KOPT-K1 (cell line): ENCODE measurements at regions not wholly inside any gene's neighbourhood (a gene's known extent, or its start where the extent isn't known, plus 50 kb on each side); places are given as distances from the start of the nearest gene placed in this dataset.
"Not testable (repeated sequence)": the region's sequence is repeated elsewhere in the genome, so short reads cannot be mapped to it uniquely, and the experiment has no call there.

Experiments
- H3K27ac ChIP-seq: fragments of 200-600 bp; sonication (generic); 2 replicates; pipeline ENCODE4 v1.5.1; 2016; ENCODE audit warnings: antibody characterized with exemption, mild to moderate bottlenecking, low read depth, low read length; ENCODE audit not compliant: poor library complexity, severe bottlenecking
- H3K36me3 ChIP-seq: fragments of 200-600 bp; sonication (generic); 2 replicates; pipeline ENCODE4 v1.5.1; 2017; ENCODE audit warnings: antibody characterized with exemption, mild to moderate bottlenecking, low read length, moderate library complexity; ENCODE audit not compliant: insufficient read depth
- H3K9me3 ChIP-seq: fragments of 200-600 bp; sonication (generic); 2 replicates; pipeline ENCODE4 v1.5.1; 2017; ENCODE audit warnings: antibody characterized with exemption, low read length, mild to moderate bottlenecking; ENCODE audit not compliant: insufficient read depth, poor library complexity, severe bottlenecking

- H3K36me3 ChIP-seq, H3K9me3 ChIP-seq, H3K27ac ChIP-seq: not testable (repeated sequence)
Observed at GRCh38 chr6:170055797-170056196, 235.1 kb downstream of the DLL1 start.

- Histone ChIP-seq H3K27ac (no peak overlapping the region), H3K9me3 (no peaks in the 10 kb centered on the region), H3K36me3 (no peaks in the 10 kb centered on the region)
Observed at GRCh38 chr6:170053966-170054661, 236.8 kb downstream of the DLL1 start.

- no peak overlapping the region for H3K27ac ChIP-seq
Observed at GRCh38 chr6:170052991-170053821, 237.7 kb downstream of the DLL1 start.

GRCh38 chr6:170051229-170052172 lies 239.4 kb downstream of the DLL1 start:
- Histone ChIP-seq H3K9me3 (no peaks in the 10 kb centered on the region), H3K36me3 (no peaks in the 10 kb centered on the region), H3K27ac (no peak overlapping the region)

More at GRCh38 chr6:170052991-170053821, 237.7 kb downstream of the DLL1 start:
- H3K36me3 ChIP-seq, result no peaks in the 10 kb centered on the region
- H3K9me3 ChIP-seq, result no peaks in the 10 kb centered on the region

DNA sequence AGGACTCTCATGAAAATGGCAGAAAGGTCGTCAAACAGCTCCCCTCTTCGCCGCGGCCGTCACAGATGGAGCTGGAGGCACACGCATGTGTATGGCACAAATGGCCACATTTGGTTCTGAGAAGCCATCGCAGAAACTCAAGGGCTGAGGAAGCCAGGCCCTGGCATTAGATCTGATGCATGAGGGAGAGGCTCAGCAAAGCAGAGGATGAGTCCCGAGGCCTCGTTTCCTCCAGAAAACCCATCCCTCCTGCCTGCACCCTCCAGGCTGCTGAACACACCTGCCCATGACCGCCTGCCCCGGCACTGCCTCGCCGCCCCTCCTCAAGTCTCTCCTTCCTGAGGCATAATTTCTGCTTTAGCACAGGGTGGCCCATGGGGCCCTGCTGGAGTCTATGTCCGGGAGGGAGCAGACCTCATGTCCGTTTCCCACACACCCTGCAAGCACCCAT lies 240.3 kb downstream of the DLL1 start:
- Histone ChIP-seq H3K9me3 (no peaks in the 10 kb centered on the region), H3K27ac (no peak overlapping the region), H3K36me3 (no peaks in the 10 kb centered on the region)

GRCh38 chr6:170049641-170050561 lies 241.0 kb downstream of the DLL1 start:
- Histone ChIP-seq H3K27ac (no peak overlapping the region), H3K9me3 (no peaks in the 10 kb centered on the region), H3K36me3 (no peaks in the 10 kb centered on the region)

- H3K36me3 ChIP-seq, result no peaks in the 10 kb centered on the region
- H3K9me3 ChIP-seq, result no peaks in the 10 kb centered on the region
Observed at GRCh38 chr6:170048615-170049256, 242.1 kb downstream of the DLL1 start.

GRCh38 chr6:170047823-170048222 lies 243.1 kb downstream of the DLL1 start:
- Histone ChIP-seq H3K9me3 (no peaks in the 10 kb centered on the region), H3K36me3 (no peaks in the 10 kb centered on the region), H3K27ac (no peak overlapping the region)

More at GRCh38 chr6:170048615-170049256, 242.1 kb downstream of the DLL1 start:
- H3K27ac ChIP-seq, result no peak overlapping the region

- Histone ChIP-seq H3K27ac (no peak overlapping the region), H3K9me3 (no peaks in the 10 kb centered on the region)
Observed at GRCh38 chr6:170046791-170047626, 243.9 kb downstream of the DLL1 start.

DNA sequence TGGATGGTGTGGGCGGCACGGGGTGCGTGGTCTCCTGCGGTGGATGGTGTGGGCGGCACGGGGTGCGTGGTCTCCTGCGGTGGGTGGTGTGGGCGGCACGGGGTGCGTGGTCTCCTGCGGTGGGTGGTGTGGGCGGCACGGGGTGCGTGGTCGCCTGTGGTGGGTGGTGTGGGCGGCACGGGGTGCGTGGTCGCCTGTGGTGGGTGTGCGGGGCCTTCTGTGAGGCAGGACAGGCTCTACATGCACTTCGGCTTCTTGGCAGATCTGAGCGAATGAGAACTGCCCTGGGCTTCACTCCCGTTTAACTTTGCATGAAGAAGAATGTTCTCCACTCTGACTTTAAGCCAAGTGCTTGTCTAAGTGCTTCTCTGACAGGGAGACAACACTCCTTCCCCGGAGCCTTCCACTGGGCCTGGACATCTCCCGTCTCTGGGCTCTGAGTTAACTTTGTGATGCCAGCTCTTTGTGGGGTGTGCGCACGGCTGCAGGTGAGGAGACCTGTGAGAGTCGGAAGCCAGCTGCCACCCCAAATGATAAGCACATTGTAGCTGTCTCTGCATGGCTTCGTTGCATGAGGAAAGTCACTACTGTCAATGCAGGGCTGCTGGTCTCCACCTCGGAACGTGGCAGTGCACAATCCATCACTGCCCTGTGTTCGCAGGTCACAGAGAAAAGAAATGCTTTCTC lies 244.8 kb downstream of the DLL1 start:
- H3K36me3 ChIP-seq, result no peaks in the 10 kb centered on the region
- no peaks in the 10 kb centered on the region for H3K9me3 ChIP-seq
- no peak overlapping the region for H3K27ac ChIP-seq

More at GRCh38 chr6:170046791-170047626, 243.9 kb downstream of the DLL1 start:
- H3K36me3 ChIP-seq, result no peaks in the 10 kb centered on the region

DNA sequence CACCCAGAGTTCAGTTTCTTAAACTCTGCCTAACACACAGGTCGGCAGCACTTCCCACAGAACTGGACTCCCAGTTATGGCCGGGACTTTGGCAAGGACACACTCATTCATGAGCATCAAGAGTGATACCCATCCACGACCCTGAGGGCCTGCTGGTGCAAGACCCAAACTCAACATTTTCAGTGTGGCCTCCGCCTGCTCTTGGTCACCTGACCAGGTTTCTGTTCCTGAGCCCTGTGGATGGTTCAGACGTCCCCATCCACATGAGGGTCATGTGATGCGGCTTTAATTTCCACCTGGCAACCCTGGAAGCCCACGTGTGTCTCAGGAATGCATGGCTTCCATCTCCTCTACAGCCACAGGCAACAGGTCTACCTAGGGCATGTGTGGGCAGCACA lies 245.3 kb downstream of the DLL1 start:
- Histone ChIP-seq H3K27ac (no peak overlapping the region), H3K9me3 (no peaks in the 10 kb centered on the region), H3K36me3 (no peaks in the 10 kb centered on the region)

DNA sequence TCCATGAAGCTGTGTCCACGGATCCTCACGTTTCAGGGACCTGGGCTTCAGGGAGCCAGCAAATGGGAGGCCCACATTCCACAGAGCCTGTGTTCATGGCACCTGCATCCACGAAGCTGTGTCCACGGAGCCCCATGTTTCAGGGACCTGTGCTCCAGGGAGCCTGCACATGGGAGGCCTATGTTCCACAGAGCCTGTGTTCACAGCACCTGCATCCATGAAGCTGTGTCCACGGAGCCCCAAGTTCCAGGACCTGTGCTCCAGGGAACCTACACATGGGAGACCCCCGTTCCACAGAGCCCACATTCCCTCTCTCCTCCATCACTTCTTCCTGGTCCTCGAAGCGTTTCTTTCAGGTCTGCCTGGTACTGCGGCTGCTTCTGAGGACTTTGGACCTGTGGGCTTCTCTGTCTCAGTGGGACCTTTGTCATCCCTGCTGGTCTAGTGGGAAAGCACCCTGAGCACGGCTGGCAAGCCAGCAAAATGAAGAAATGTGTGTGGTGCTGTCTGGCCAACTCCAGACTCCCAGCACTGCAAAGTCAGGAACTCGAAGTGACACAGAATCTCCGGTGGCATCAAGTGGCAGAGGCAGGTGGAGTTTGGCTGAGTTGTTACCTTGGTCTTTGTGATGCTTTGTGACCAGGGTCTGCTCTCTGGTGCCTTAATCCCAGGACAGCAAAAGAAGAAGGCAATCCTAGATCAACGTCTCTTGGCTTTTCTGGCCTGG lies 245.9 kb downstream of the DLL1 start:
- H3K9me3 ChIP-seq, result no peaks in the 10 kb centered on the region
- no peaks in the 10 kb centered on the region for H3K36me3 ChIP-seq
- H3K27ac ChIP-seq, result no peak overlapping the region
